NT2/D1 (cell line): ENCODE measurements at regions not wholly inside any gene's neighbourhood (a gene's known extent, or its start where the extent isn't known, plus 50 kb on each side); places are given as distances from the start of the nearest gene placed in this dataset.

Experiments
- DNase-seq: peaks from one replicate; pipeline ENCODE4 v3.0.0-alpha.2; 2011; ENCODE audit warnings: low read depth, low spot score
- H3K27me3 ChIP-seq: 2 replicates; pipeline ENCODE4 v1.6.0; 2011; ENCODE audit warnings: mild to moderate bottlenecking; ENCODE audit not compliant: insufficient read length, insufficient read depth
- H3K36me3 ChIP-seq: 2 replicates; pipeline ENCODE4 v1.6.1; 2011; ENCODE audit warnings: mild to moderate bottlenecking, low read length, mixed read lengths; ENCODE audit not compliant: insufficient read depth, insufficient read length
- H3K4me1 ChIP-seq: 2 replicates; pipeline ENCODE4 v1.5.1; 2011; ENCODE audit not compliant: insufficient read depth, insufficient read length
- H3K4me3 ChIP-seq: 2 replicates; pipeline ENCODE4 v1.5.1; 2011; ENCODE audit warnings: low read depth; ENCODE audit not compliant: insufficient read length
- H3K9ac ChIP-seq: 2 replicates; pipeline ENCODE4 v1.6.0; 2011; ENCODE audit warnings: low read depth; ENCODE audit not compliant: insufficient read length
- H3K9me3 ChIP-seq: 2 replicates; pipeline ENCODE4 v1.5.1; 2011; ENCODE audit warnings: mild to moderate bottlenecking, low read length; ENCODE audit not compliant: insufficient read depth
- SUZ12 ChIP-seq: IDR thresholded peaks from 2 replicates; pipeline ENCODE4 v1.6.1; 2011; ENCODE audit not compliant: insufficient read length, insufficient read depth; ENCODE audit errors: extremely low read depth
- YY1 ChIP-seq: IDR thresholded peaks from 2 replicates; pipeline ENCODE4 v1.6.1; 2011; ENCODE audit not compliant: insufficient read length, insufficient read depth
- ZNF274 ChIP-seq: IDR thresholded peaks from 2 replicates; pipeline ENCODE4 v1.6.1; 2011; ENCODE audit warnings: mild to moderate bottlenecking, low read depth, low read length

GRCh38 chr14:29494312-29494711 is 433.3 kb downstream of the PRKD1 start:
- Histone ChIP-seq H3K36me3 (no peaks in the 10 kb centered on the region), H3K4me1 (no peaks in the 10 kb centered on the region), H3K27me3 (no peaks in the 10 kb centered on the region), H3K4me3 (no peak overlapping the region), H3K9ac (no peak overlapping the region), H3K9me3 (no peaks in the 10 kb centered on the region)
- no peak for TF ChIP-seq ZNF274
- no peak for TF ChIP-seq SUZ12
- no peak for TF ChIP-seq YY1
- no peak for DNase-seq

- Histone ChIP-seq H3K9me3 (no peaks in the 10 kb centered on the region; the same call in 1 of the 2 replicates), H3K4me1 (no peaks in the 10 kb centered on the region), H3K9ac (no peak overlapping the region), H3K4me3 (no peak overlapping the region), H3K27me3 (no peaks in the 10 kb centered on the region), H3K36me3 (no peaks in the 10 kb centered on the region)
- no peak for DNase-seq
- TF ChIP-seq SUZ12 (no peak), YY1 (no peak), ZNF274 (no peak)
Measured at GRCh38 chr14:29503903-29504302, 423.7 kb downstream of the PRKD1 start.

GRCh38 chr14:29518335-29518734 is 409.3 kb downstream of the PRKD1 start:
- Histone ChIP-seq H3K9ac (no peak overlapping the region), H3K36me3 (no peaks in the 10 kb centered on the region), H3K27me3 (no peaks in the 10 kb centered on the region), H3K9me3 (no peaks in the 10 kb centered on the region; the same call in 1 of the 2 replicates), H3K4me3 (no peak overlapping the region), H3K4me1 (no peaks in the 10 kb centered on the region)
- DNase-seq: no peak
- TF ChIP-seq YY1: no peak
- TF ChIP-seq ZNF274: no peak
- no peak for TF ChIP-seq SUZ12

- peak; percentile 20 for DNase-seq
- no peak overlapping the region for H3K9ac ChIP-seq
Measured at GRCh38 chr14:29521526-29522137, 406.0 kb downstream of the PRKD1 start.

More at GRCh38 chr14:29521526-29522137, 406.0 kb downstream of the PRKD1 start:
- TF ChIP-seq SUZ12 (no peak), YY1 (no peak), ZNF274 (no peak)
- H3K4me1 ChIP-seq: no peaks in the 10 kb centered on the region
- no peak overlapping the region for H3K4me3 ChIP-seq
- H3K27me3 ChIP-seq: no peaks in the 10 kb centered on the region
- no peaks in the 10 kb centered on the region for H3K36me3 ChIP-seq
- H3K9me3 ChIP-seq: no peaks in the 10 kb centered on the region; the same call in 1 of the 2 replicates
